Adrenal gland (tissue), 5 donors: ENCODE measurements at regions not wholly inside any gene's neighbourhood (a gene's known extent, or its start where the extent isn't known, plus 50 kb on each side); places are given as distances from the start of the nearest gene placed in this dataset.

Experiments used
- CTCF ChIP-seq, 6 experiments: fragments of 450-650 bp in 4 of 6; fragments of 200-600 bp in 2 of 6; sonication (generic) in 1 of 6; IDR thresholded peaks; 1 replicate in 5 of 6; 2 replicates in 1 of 6; pipeline versions ENCODE4 v1.5.1 to v1.8.0; 2016 to 2021; ENCODE audit warnings: antibody characterized with exemption in 6 of 6, mild to moderate bottlenecking in 2 of 6, moderate library complexity in 1 of 6
- POLR2A ChIP-seq, 2 donors: fragments of 450-650 bp; IDR thresholded peaks; one replicate each; pipeline ENCODE4 v1.6.1; 2017; ENCODE audit warnings: antibody characterized with exemption in 2 of 2, mild to moderate bottlenecking in 2 of 2, moderate library complexity in 1 of 2
- donor health status: DM: no; HTN: no; CAD: no.

DNA sequence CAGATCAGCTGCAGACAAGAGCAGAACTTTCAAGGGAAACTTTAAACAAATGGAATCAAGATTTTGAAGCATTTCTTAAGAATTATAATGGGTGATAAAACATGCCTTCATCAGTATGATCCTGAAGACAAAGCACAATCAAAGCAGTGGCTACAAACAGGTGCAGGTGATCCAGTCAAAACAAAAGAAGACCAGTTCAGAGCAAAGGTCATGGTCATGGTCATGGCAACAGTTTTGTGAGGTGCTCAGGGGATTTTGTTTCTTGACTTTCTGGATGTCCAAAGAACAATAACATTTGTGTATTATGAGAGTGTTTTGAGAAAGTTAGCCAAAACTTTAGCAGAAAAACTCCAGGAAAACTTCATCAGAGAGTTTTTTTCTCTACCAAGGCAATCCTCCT lies 681.7 kb upstream of the PTBP2 start:
- TF ChIP-seq CTCF (IDR thresholded peaks at IDR 0.05) = no peak
- TF ChIP-seq POLR2A (IDR thresholded peaks at IDR 0.05) = no peak
